Activated CD8-positive, alpha-beta T cell treated with anti-CD3 and anti-CD28 coated beads, Interleukin-2, amount 10 ng/mL, durations not matched to agents 7 days and 5 days (primary cell): ENCODE measurements at regions not wholly inside any gene's neighbourhood (a gene's known extent, or its start where the extent isn't known, plus 50 kb on each side); places are given as distances from the start of the nearest gene placed in this dataset.

Source experiments
- ATAC-seq: fragments of 150-1000 bp; cut with Tn5 transposase; one replicate; pipeline ENCODE4 v1.10.0; 2021; ENCODE audit warnings: moderate library complexity
- CTCF ChIA-PET: fragments of 350-600 bp; sonication (Branson Sonifier 250); formaldehyde crosslinking; loops from one replicate; lab custom pipeline; 2021; ENCODE audit warnings: antibody characterized with exemption; lab: Charles Lee
- POLR2A ChIA-PET: fragments of 350-600 bp; sonication (Branson Sonifier 250); formaldehyde crosslinking; loops from one replicate; lab custom pipeline; 2021; ENCODE audit warnings: antibody characterized with exemption; lab: Charles Lee
- DNase-seq: peaks from one replicate; pipeline ENCODE4 v3.0.0-alpha.2; 2020
- H3K27ac Mint-ChIP-seq: one replicate; pipeline ENCODE4 v1.8.0; 2021; ENCODE audit warnings: mild to moderate bottlenecking, mixed read lengths
- H3K27me3 Mint-ChIP-seq: one replicate; pipeline ENCODE4 v1.8.0; 2021; ENCODE audit warnings: low read depth, mixed read lengths
- H3K36me3 Mint-ChIP-seq: one replicate; pipeline ENCODE4 v1.8.0; 2021; ENCODE audit warnings: low read depth, mixed read lengths
- H3K4me1 Mint-ChIP-seq: one replicate; pipeline ENCODE4 v1.8.0; 2021; ENCODE audit warnings: low read depth, mixed read lengths
- H3K4me3 Mint-ChIP-seq: one replicate; pipeline ENCODE4 v1.8.0; 2021; ENCODE audit warnings: mild to moderate bottlenecking, mixed read lengths
- H3K9me3 Mint-ChIP-seq: one replicate; pipeline ENCODE4 v1.8.0; 2022; ENCODE audit warnings: mixed read lengths; ENCODE audit not compliant: insufficient read depth

- Mint-ChIP-seq H3K27me3 (no peaks in the 10 kb centered on the region), H3K4me3 (no peak overlapping the region), H3K4me1 (peaks cover 1% of the 10 kb centered on the region), H3K36me3 (no peaks in the 10 kb centered on the region), H3K9me3 (no peaks in the 10 kb centered on the region), H3K27ac (no peak overlapping the region)
- ChIA-PET POLR2A (no interaction called here), CTCF (no interaction called here)
- DNase-seq (no peak), ATAC-seq (no peak)
Observed at GRCh38 chr2:129881786-129882396, 97.6 kb upstream of the RAB6C start.

- ATAC-seq (no peak), DNase-seq (no peak)
- H3K9me3 Mint-ChIP-seq = no peaks in the 10 kb centered on the region
- no peak overlapping the region for H3K27ac Mint-ChIP-seq
- no peaks in the 10 kb centered on the region for H3K4me1 Mint-ChIP-seq
- ChIA-PET CTCF (no interaction called here), POLR2A (no interaction called here)
- H3K4me3 Mint-ChIP-seq = no peak overlapping the region
- H3K27me3 Mint-ChIP-seq = no peaks in the 10 kb centered on the region
- H3K36me3 Mint-ChIP-seq = no peaks in the 10 kb centered on the region
Observed at GRCh38 chr2:129882476-129882875, 97.0 kb upstream of the RAB6C start.

GRCh38 chr2:129883121-129883520 is 96.3 kb upstream of the RAB6C start:
- Mint-ChIP-seq H3K9me3 (no peaks in the 10 kb centered on the region), H3K27ac (no peak overlapping the region), H3K27me3 (no peaks in the 10 kb centered on the region), H3K36me3 (no peaks in the 10 kb centered on the region), H3K4me3 (no peak overlapping the region), H3K4me1 (no peaks in the 10 kb centered on the region)
- ChIA-PET POLR2A (interaction anchor here (0.5 kb wide), 1 partner anchor 14 kb away, joined by 3 read pairs; no protein-coding TSS in a partner anchor), CTCF (no interaction called here)
- ATAC-seq = no peak
- no peak for DNase-seq

- Mint-ChIP-seq H3K36me3 (no peaks in the 10 kb centered on the region), H3K9me3 (no peaks in the 10 kb centered on the region), H3K27ac (no peak overlapping the region), H3K4me1 (no peaks in the 10 kb centered on the region), H3K27me3 (peaks cover 5% of the 10 kb centered on the region), H3K4me3 (no peak overlapping the region)
- ChIA-PET CTCF (no interaction called here), POLR2A (no interaction called here)
- ATAC-seq (no peak), DNase-seq (no peak)
Observed at GRCh38 chr2:129884221-129884786, 95.2 kb upstream of the RAB6C start.

- CTCF ChIA-PET = interaction anchor here (1.2 kb wide), 1 partner anchor 10 kb away, joined by 3 read pairs; no protein-coding TSS in a partner anchor
- Mint-ChIP-seq H3K27me3 (peaks cover 9% of the 10 kb centered on the region), H3K27ac (no peak overlapping the region), H3K4me3 (no peak overlapping the region), H3K4me1 (no peaks in the 10 kb centered on the region), H3K36me3 (no peaks in the 10 kb centered on the region), H3K9me3 (no peaks in the 10 kb centered on the region)
- ATAC-seq (no peak), DNase-seq (no peak)
- POLR2A ChIA-PET = no interaction called here
Observed at GRCh38 chr2:129885735-129886134, 93.7 kb upstream of the RAB6C start.

GRCh38 chr2:129887688-129888266 is 91.7 kb upstream of the RAB6C start:
- H3K4me3 Mint-ChIP-seq = no peak overlapping the region
- H3K36me3 Mint-ChIP-seq = no peaks in the 10 kb centered on the region
- DNase-seq (no peak), ATAC-seq (no peak)
- ChIA-PET CTCF (no interaction called here), POLR2A (no interaction called here)
- no peaks in the 10 kb centered on the region for H3K9me3 Mint-ChIP-seq
- H3K27me3 Mint-ChIP-seq = peaks cover 9% of the 10 kb centered on the region
- no peak overlapping the region for H3K27ac Mint-ChIP-seq
- H3K4me1 Mint-ChIP-seq = no peaks in the 10 kb centered on the region

- no peaks in the 10 kb centered on the region for H3K4me1 Mint-ChIP-seq
- H3K4me3 Mint-ChIP-seq = no peak overlapping the region
- peaks cover 9% of the 10 kb centered on the region for H3K27me3 Mint-ChIP-seq
- DNase-seq = no peak
- H3K27ac Mint-ChIP-seq = no peak overlapping the region
- ATAC-seq = no peak
- ChIA-PET POLR2A (no interaction called here), CTCF (no interaction called here)
- no peaks in the 10 kb centered on the region for H3K36me3 Mint-ChIP-seq
- H3K9me3 Mint-ChIP-seq = no peaks in the 10 kb centered on the region
Observed at GRCh38 chr2:129888461-129888860, 91.0 kb upstream of the RAB6C start.

GRCh38 chr2:129888896-129889295 is 90.6 kb upstream of the RAB6C start:
- ATAC-seq (no peak), DNase-seq (no peak)
- no peaks in the 10 kb centered on the region for H3K4me1 Mint-ChIP-seq
- no peaks in the 10 kb centered on the region for H3K36me3 Mint-ChIP-seq
- POLR2A ChIA-PET = no interaction called here
- H3K4me3 Mint-ChIP-seq = no peak overlapping the region
- peaks cover 9% of the 10 kb centered on the region for H3K27me3 Mint-ChIP-seq
- CTCF ChIA-PET = no interaction called here
- no peak overlapping the region for H3K27ac Mint-ChIP-seq
- no peaks in the 10 kb centered on the region for H3K9me3 Mint-ChIP-seq

GRCh38 chr2:129891341-129892320 is 87.8 kb upstream of the RAB6C start:
- Mint-ChIP-seq H3K36me3 (no peaks in the 10 kb centered on the region), H3K27me3 (peaks cover 9% of the 10 kb centered on the region), H3K4me3 (no peak overlapping the region), H3K4me1 (no peaks in the 10 kb centered on the region), H3K27ac (no peak overlapping the region), H3K9me3 (no peaks in the 10 kb centered on the region)
- ChIA-PET CTCF (interaction anchor here (1.6 kb wide), 1 partner anchor 15 kb away, joined by 5 read pairs; no protein-coding TSS in a partner anchor), POLR2A (no interaction called here)
- ATAC-seq = no peak
- DNase-seq = no peak

- Mint-ChIP-seq H3K4me3 (no peak overlapping the region), H3K36me3 (no peaks in the 10 kb centered on the region), H3K27me3 (peaks cover 9% of the 10 kb centered on the region), H3K9me3 (no peaks in the 10 kb centered on the region), H3K4me1 (no peaks in the 10 kb centered on the region), H3K27ac (no peak overlapping the region)
- CTCF ChIA-PET = no interaction called here
- no peak for DNase-seq
- ATAC-seq = no peak
- POLR2A ChIA-PET = no interaction called here
Observed at GRCh38 chr2:129892360-129892759, 87.1 kb upstream of the RAB6C start.

- H3K27ac Mint-ChIP-seq = no peak overlapping the region
Observed at GRCh38 chr2:129892773-129893172, 86.7 kb upstream of the RAB6C start.

GRCh38 chr2:129893244-129893643 is 86.2 kb upstream of the RAB6C start:
- ChIA-PET CTCF (no interaction called here), POLR2A (no interaction called here)
- Mint-ChIP-seq H3K9me3 (no peaks in the 10 kb centered on the region), H3K4me1 (no peaks in the 10 kb centered on the region), H3K36me3 (no peaks in the 10 kb centered on the region), H3K27me3 (peaks cover 12% of the 10 kb centered on the region), H3K4me3 (no peak overlapping the region), H3K27ac (no peak overlapping the region)
- ATAC-seq (no peak), DNase-seq (no peak)

More at GRCh38 chr2:129892773-129893172, 86.7 kb upstream of the RAB6C start:
- Mint-ChIP-seq H3K4me1 (no peaks in the 10 kb centered on the region), H3K4me3 (no peak overlapping the region), H3K27me3 (peaks cover 9% of the 10 kb centered on the region), H3K9me3 (no peaks in the 10 kb centered on the region), H3K36me3 (no peaks in the 10 kb centered on the region)
- ATAC-seq (no peak), DNase-seq (no peak)
- ChIA-PET POLR2A (no interaction called here), CTCF (no interaction called here)
